ENCODE measurements at regions not wholly inside any gene's neighbourhood (a gene's known extent, or its start where the extent isn't known, plus 50 kb on each side); places are given as distances from the start of the nearest gene placed in this dataset.

DNA sequence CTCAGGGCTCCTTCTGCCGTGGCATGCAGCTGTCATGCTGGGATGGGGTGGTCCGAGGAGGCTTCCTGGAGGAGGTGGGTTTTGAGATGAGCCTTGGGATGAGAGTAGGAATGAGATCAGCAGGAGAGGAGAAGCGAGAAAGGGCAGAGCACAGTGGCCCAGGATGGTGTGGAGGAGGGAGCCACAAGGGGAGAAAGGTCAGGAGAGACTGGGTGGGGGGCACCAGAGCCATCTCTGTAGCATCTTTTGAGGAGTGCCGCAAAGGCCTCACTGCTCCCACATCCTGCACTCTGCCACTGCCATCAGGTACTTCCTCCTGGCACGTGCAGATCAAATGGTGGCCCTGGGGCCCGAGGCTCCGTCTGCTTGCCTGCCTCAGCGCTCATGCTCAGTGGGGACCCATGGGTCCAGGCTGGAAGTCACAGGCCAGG, 150.2 kb downstream of the MACROH2A1 start:
- DNase-seq (ENCODE audit: low spot score) = no peak

DNA sequence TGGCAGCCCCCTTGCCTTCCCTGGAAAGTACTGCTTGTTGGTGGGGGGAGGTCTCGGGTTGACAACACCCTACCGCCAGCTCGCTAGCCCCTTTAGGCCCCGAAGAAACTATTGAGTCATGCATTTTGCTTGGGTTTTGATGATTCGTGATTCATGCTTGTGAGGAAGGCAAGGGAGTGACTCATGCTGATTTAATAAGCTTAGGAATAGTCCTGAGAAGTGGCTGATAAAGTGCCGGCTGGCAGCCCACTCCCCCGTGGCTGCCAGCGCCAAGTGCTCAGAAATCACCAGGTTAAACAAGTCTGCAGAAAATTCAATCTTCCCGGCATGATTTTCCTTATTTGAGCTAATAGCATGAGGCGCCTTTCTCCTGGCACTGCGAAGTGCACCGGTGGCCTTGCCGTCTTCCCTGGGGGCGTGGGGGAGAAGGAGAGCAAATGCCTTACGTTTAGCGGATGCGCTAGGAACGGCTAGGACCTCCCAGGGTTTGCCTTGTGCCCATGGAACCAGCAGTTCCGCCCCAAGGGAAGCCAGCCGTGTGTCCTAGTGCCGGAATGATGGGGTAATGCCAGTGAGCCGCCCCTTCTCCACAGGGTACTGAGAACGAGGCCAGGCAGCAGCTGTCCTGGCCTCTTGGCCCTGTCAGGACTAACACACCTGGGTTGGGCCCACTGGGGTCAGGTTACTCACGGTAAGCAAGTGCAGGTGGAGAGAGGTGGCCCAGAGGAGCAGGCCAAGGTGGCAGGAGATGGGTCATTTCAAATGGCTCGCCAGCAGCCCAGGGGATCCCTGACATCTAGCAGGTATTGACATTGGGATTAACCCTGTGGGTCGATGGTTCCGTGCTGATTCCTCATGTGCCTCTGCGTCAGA, 151.9 kb downstream of the MACROH2A1 start:
- peak; percentile 86 for DNase-seq (ENCODE audit: low spot score)

DNA sequence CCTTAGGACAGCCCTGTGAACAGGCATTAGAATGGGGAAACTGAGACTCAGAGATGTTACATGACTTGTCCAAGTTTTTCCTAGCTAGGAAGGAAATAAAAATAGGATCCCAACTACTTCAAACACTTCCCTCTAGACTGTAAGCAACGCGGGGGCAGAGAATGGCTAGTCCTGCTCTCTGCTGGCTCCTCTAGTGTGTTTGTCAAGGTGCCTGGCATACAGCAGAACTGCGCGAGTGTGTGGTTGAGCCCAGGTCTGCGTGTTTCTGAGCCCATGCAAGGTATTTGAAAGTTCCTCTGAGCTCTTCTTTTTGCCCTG, 152.5 kb downstream of the MACROH2A1 start:
- no peak for DNase-seq (ENCODE audit: low spot score)

DNA sequence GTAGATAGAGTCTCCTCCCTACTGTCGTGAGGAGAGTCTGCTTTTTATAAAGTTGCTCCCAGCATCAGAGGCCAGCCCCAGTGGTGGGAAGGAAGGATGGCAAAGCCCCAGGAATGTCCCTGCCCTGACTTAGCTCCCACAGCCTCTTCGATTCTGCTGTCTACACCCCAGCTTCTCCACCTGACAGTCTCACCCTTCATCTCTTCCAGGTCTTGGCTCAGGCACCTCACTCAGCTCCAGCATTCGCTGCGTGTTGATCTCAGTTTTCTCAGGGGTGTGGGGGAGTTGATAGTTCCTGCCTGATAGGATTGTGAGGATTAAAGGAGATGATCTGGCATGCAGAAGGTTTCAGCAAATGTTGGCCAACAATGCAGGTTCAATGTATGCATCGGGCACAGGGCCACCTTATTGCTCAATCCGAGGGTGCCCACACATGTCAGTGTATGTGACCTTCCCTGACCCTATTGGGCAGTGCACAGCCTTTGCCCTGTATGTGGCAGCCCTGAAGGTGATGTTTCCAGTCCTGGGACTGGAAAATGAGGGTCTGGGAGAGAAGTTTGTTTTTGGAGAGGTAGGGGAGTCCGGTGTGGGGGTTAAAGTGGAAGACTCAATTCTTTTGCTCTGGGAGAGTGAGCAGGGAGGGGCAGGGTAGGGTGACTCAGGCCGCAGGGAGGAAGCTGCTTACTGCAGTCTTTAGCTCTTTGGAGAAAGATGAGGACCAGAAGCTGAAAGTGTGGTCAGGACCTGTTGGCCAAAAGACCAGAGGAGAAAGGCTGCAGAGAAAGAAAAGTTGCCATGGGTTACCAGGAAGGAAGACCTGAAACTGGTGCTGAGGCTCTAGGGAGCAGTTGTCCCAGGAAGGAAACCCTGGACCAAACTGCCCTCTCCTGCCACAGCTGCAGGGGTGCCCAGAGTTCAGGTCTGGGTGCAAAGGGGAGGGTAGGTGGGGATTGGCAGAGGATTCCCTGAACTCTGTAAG, 153.2 kb downstream of the MACROH2A1 start:
- DNase-seq (ENCODE audit: low spot score) = peak; percentile 82

- DNase-seq (ENCODE audit: low spot score) = no peak
Observed at GRCh38 chr5:135244620-135245021, 154.4 kb downstream of the MACROH2A1 start.

GRCh38 chr5:135243556-135244285, 155.3 kb downstream of the MACROH2A1 start:
- DNase-seq (ENCODE audit: low spot score) = no peak

DNA sequence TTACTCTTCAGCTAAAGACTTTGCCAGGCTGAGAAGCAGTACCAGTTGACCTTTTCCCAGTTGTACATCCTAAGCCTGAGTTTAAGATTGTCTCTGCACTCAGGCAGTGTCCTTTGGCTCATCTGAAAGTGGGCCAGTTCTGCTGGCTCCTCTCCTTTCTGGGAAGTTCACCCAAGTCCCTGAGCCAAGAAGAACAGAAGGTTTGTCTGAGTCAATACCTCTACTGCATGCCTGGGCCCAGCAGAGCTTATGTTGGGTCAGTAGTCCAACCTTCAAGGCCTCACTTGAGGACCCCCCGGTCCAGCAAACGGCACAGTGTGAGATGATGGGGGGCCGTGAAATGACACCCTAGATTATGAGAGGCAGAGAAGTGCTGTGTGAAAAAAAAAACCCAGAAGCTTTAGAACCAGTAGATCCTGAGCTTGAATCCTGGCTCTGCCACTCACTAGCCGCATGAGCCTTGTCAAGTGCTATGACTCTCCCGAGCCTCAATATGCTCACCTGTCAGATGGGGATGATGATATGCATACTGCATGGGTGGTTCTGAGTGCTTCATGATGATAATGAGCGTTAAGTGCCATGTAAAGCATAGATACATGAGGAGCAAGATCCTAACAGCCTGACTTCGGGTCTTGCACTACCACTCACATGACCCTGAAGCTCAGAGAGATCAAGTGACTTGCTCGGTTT, 156.0 kb downstream of the MACROH2A1 start:
- DNase-seq (ENCODE audit: low spot score) = peak; percentile 67

- DNase-seq (ENCODE audit: low spot score) = peak; percentile 67
Observed at GRCh38 chr5:135242021-135242865, 156.8 kb downstream of the MACROH2A1 start.

DNA sequence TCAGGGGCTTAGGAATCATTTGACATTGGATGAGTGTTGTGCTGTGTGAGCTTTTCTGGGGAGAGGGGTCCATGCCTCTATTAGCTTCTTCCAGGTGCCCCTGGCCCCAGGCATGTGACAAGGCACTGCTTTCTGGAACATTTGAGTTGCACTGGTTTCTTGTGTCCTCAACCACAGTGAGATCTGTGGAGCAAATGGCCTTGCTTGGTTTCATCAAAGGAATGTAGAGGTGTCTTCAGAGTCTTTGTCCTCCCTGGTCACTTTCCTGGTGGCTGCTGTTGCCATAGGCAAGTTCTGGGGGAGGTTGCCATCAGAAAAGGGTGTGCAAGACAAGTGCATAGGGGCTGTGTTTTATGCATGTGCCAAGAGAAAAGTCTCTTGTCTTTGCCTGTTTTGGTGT, 157.5 kb downstream of the MACROH2A1 start:
- no peak for DNase-seq (ENCODE audit: low spot score)

- no peak for DNase-seq (ENCODE audit: low spot score)
Observed at GRCh38 chr5:135240781-135241360, 158.2 kb downstream of the MACROH2A1 start.

GRCh38 chr5:135240283-135240633, 158.8 kb downstream of the MACROH2A1 start:
- no peak for DNase-seq (ENCODE audit: low spot score)

- DNase-seq (ENCODE audit: low spot score) = no peak
Observed at GRCh38 chr5:135239453-135240282, 159.4 kb downstream of the MACROH2A1 start.

GRCh38 chr5:135238622-135239452, 160.2 kb downstream of the MACROH2A1 start:
- DNase-seq (ENCODE audit: low spot score) = no peak

- no peak for DNase-seq (ENCODE audit: low spot score)
Observed at GRCh38 chr5:135237748-135238103, 161.3 kb downstream of the MACROH2A1 start.

DNA sequence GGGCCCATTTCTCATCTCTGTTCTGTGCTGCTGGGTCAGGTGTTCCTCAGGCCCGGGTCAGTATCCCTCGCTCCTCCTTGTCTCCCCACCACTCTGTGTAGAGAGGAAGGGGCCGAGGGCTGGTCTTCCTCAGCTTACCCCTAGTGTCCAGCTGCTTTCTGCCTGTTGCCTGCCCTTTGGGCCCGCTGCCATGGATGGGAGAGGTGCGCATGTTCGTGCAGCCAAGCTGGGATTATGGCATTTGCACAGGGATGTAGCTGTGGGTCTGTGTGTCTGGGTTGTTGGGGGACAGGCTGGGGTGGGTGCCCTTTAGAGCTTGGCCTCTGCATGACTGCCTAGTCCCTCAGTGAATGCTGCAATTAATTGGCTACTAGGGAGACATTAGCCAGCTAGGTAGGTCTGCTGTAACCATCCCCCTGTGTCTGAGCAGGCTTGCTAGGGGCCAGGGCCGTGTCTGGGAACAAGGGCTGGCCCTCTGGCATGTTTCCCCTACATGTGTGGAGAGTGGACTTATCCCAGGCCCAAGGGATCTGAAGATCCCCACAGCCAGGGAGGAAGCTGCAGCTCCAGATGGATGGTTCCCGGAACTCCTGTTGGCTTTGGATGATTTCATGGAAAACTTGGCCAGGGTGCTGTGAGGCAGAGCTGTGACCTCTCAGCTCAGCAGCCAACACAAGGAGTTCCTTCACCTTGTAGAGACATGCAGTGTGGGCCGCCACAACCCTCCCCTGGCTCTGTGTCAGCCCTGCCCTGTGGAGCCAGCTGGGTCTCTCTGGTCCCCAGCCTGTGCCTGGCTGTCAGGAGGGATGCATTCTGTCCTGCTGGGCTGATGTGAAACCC, 161.9 kb downstream of the MACROH2A1 start:
- DNase-seq (ENCODE audit: low spot score) = no peak

DNA sequence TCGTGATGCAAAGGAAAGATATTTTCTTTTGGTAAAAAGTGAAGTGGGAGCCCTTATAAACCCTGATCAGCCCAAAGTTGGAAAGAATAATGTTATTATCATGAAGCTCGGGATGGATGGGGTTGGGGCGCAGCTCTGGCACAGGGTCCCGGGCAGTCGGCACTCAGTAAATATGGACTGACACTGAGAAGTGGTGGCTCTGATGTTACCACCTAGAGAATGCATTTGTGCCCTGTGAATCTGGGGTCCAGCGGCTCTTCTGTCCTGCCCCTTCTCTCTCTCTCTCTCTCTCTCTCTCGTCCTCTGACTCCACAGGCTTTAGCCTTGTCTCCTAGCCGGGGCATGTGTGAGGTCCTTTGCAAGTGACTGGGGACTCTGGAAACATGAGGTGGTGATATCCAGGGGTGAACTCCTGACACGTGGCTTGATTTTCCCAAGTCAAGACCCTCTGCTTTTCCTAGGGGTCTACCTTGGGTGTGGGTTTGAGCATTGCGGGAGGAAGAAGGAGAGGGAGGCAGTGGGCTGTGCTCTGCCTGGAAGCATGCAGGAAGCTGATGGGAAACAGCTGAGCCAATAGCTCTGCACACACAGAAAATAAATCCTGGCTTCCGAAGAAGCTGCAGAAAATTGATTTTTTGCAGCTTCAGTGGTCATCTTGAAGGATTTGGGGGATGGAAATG, 162.7 kb downstream of the MACROH2A1 start:
- DNase-seq (ENCODE audit: low spot score) = no peak

GRCh38 chr5:135235551-135236227, 163.3 kb downstream of the MACROH2A1 start:
- no peak for DNase-seq (ENCODE audit: low spot score)

Measured in GM03348 (cell line).